Body of pancreas (tissue), 4 donors: ENCODE measurements at regions not wholly inside any gene's neighbourhood (a gene's known extent, or its start where the extent isn't known, plus 50 kb on each side); places are given as distances from the start of the nearest gene placed in this dataset.

Source experiments
- CTCF ChIP-seq, 7 experiments: fragments of 450-650 bp in 4 of 7; fragments of 200-600 bp in 3 of 7; sonication (generic) in 3 of 7; IDR thresholded peaks; one replicate each; pipeline ENCODE4 v1.5.1; 2016 to 2019; ENCODE audit warnings: antibody characterized with exemption in 7 of 7
- POLR2A ChIP-seq, 3 donors: fragments of 450-650 bp; IDR thresholded peaks; one replicate each; pipeline ENCODE4 v1.6.1; 2016; ENCODE audit warnings: antibody characterized with exemption in 3 of 3, mild to moderate bottlenecking in 2 of 3

GRCh38 chr11:113562576-113562975, 87.4 kb upstream of the DRD2 start:
- TF ChIP-seq CTCF (IDR thresholded peaks at IDR 0.05), result no peak
- no peak for TF ChIP-seq POLR2A (IDR thresholded peaks at IDR 0.05)
